Activated naive CD8-positive, alpha-beta T cell (primary cell): ENCODE measurements at regions not wholly inside any gene's neighbourhood (a gene's known extent, or its start where the extent isn't known, plus 50 kb on each side); places are given as distances from the start of the nearest gene placed in this dataset.
"Not testable (repeated sequence)": the region's sequence is repeated elsewhere in the genome, so short reads cannot be mapped to it uniquely, and the experiment has no call there.

Source experiments
- H3K27ac Mint-ChIP-seq: one replicate; pipeline ENCODE4 v1.8.0; 2021; ENCODE audit warnings: mixed read lengths
- H3K27me3 Mint-ChIP-seq: one replicate; pipeline ENCODE4 v1.8.0; 2021; ENCODE audit warnings: mixed read lengths
- H3K36me3 Mint-ChIP-seq: one replicate; pipeline ENCODE4 v1.8.0; 2021; ENCODE audit warnings: mixed read lengths
- H3K4me1 Mint-ChIP-seq: one replicate; pipeline ENCODE4 v1.8.0; 2021; ENCODE audit warnings: low read depth, mixed read lengths
- H3K4me3 Mint-ChIP-seq: one replicate; pipeline ENCODE4 v1.8.0; 2021; ENCODE audit warnings: mild to moderate bottlenecking, mixed read lengths
- H3K9me3 Mint-ChIP-seq: one replicate; pipeline ENCODE4 v1.8.0; 2021; ENCODE audit warnings: low read depth, mixed read lengths

- not testable (repeated sequence) for H3K9me3 Mint-ChIP-seq, H3K27ac Mint-ChIP-seq, H3K27me3 Mint-ChIP-seq, H3K4me3 Mint-ChIP-seq, H3K4me1 Mint-ChIP-seq, H3K36me3 Mint-ChIP-seq
Measured at GRCh38 chr3:182425926-182426718, 367.2 kb upstream of the ATP11B start.

GRCh38 chr3:182431972-182432371 lies 361.3 kb upstream of the ATP11B start:
- not testable (repeated sequence) for H3K36me3 Mint-ChIP-seq, H3K27me3 Mint-ChIP-seq

GRCh38 chr3:182435860-182436259 lies 357.4 kb upstream of the ATP11B start:
- Mint-ChIP-seq H3K27ac (no peak overlapping the region), H3K4me1 (no peaks in the 10 kb centered on the region), H3K27me3 (no peaks in the 10 kb centered on the region), H3K9me3 (no peaks in the 10 kb centered on the region), H3K4me3 (no peak overlapping the region), H3K36me3 (no peaks in the 10 kb centered on the region)

More at GRCh38 chr3:182431972-182432371, 361.3 kb upstream of the ATP11B start:
- H3K4me1 Mint-ChIP-seq, H3K4me3 Mint-ChIP-seq, H3K27ac Mint-ChIP-seq, H3K9me3 Mint-ChIP-seq: not testable (repeated sequence)

- Mint-ChIP-seq H3K9me3 (no peaks in the 10 kb centered on the region), H3K4me3 (no peak overlapping the region), H3K27me3 (no peaks in the 10 kb centered on the region), H3K4me1 (no peaks in the 10 kb centered on the region), H3K27ac (no peak overlapping the region), H3K36me3 (no peaks in the 10 kb centered on the region)
Measured at GRCh38 chr3:182436547-182436946, 356.8 kb upstream of the ATP11B start.

GRCh38 chr3:182438398-182438797 lies 354.9 kb upstream of the ATP11B start:
- Mint-ChIP-seq H3K27me3 (no peaks in the 10 kb centered on the region), H3K9me3 (no peaks in the 10 kb centered on the region), H3K36me3 (no peaks in the 10 kb centered on the region), H3K4me1 (no peaks in the 10 kb centered on the region), H3K4me3 (no peak overlapping the region), H3K27ac (no peak overlapping the region)

GRCh38 chr3:182440101-182440500 lies 353.2 kb upstream of the ATP11B start:
- Mint-ChIP-seq H3K27ac (no peak overlapping the region), H3K4me3 (no peak overlapping the region), H3K4me1 (no peaks in the 10 kb centered on the region), H3K27me3 (no peaks in the 10 kb centered on the region), H3K36me3 (no peaks in the 10 kb centered on the region), H3K9me3 (no peaks in the 10 kb centered on the region)

- no peaks in the 10 kb centered on the region for H3K36me3 Mint-ChIP-seq
- H3K4me1 Mint-ChIP-seq = no peaks in the 10 kb centered on the region
- peaks cover 1% of the 10 kb centered on the region for H3K27me3 Mint-ChIP-seq
- no peak overlapping the region for H3K27ac Mint-ChIP-seq
- no peaks in the 10 kb centered on the region for H3K9me3 Mint-ChIP-seq
- no peak overlapping the region for H3K4me3 Mint-ChIP-seq
Measured at GRCh38 chr3:182445576-182445975, 347.7 kb upstream of the ATP11B start.

GRCh38 chr3:182450942-182451787 lies 342.1 kb upstream of the ATP11B start:
- H3K4me3 Mint-ChIP-seq = no peak overlapping the region
- H3K4me1 Mint-ChIP-seq = no peaks in the 10 kb centered on the region
- peaks cover under 1% of the 10 kb centered on the region for H3K27me3 Mint-ChIP-seq
- H3K9me3 Mint-ChIP-seq = peaks cover 7% of the 10 kb centered on the region
- no peak overlapping the region for H3K27ac Mint-ChIP-seq
- no peaks in the 10 kb centered on the region for H3K36me3 Mint-ChIP-seq

GRCh38 chr3:182451871-182452270 lies 341.4 kb upstream of the ATP11B start:
- Mint-ChIP-seq H3K9me3 (peaks cover 7% of the 10 kb centered on the region), H3K36me3 (no peaks in the 10 kb centered on the region), H3K4me1 (no peaks in the 10 kb centered on the region), H3K27ac (no peak overlapping the region), H3K27me3 (no peaks in the 10 kb centered on the region), H3K4me3 (no peak overlapping the region)

GRCh38 chr3:182455011-182455410 lies 338.3 kb upstream of the ATP11B start:
- Mint-ChIP-seq H3K36me3 (no peaks in the 10 kb centered on the region), H3K4me1 (no peaks in the 10 kb centered on the region), H3K27ac (no peak overlapping the region)

GRCh38 chr3:182460303-182460702 lies 333.0 kb upstream of the ATP11B start:
- no peak overlapping the region for H3K4me3 Mint-ChIP-seq
- no peaks in the 10 kb centered on the region for H3K36me3 Mint-ChIP-seq

More at GRCh38 chr3:182455011-182455410, 338.3 kb upstream of the ATP11B start:
- no peaks in the 10 kb centered on the region for H3K27me3 Mint-ChIP-seq
- H3K9me3 Mint-ChIP-seq = peaks cover 7% of the 10 kb centered on the region
- no peak overlapping the region for H3K4me3 Mint-ChIP-seq

GRCh38 chr3:182462152-182462551 lies 331.2 kb upstream of the ATP11B start:
- Mint-ChIP-seq H3K27ac (no peak overlapping the region), H3K4me3 (no peak overlapping the region), H3K27me3 (no peaks in the 10 kb centered on the region), H3K36me3 (no peaks in the 10 kb centered on the region), H3K4me1 (no peaks in the 10 kb centered on the region), H3K9me3 (no peaks in the 10 kb centered on the region)

More at GRCh38 chr3:182460303-182460702, 333.0 kb upstream of the ATP11B start:
- Mint-ChIP-seq H3K27ac (no peak overlapping the region), H3K27me3 (no peaks in the 10 kb centered on the region), H3K4me1 (no peaks in the 10 kb centered on the region), H3K9me3 (no peaks in the 10 kb centered on the region)

- H3K36me3 Mint-ChIP-seq = no peaks in the 10 kb centered on the region
- H3K9me3 Mint-ChIP-seq = no peaks in the 10 kb centered on the region
- no peak overlapping the region for H3K27ac Mint-ChIP-seq
- no peak overlapping the region for H3K4me3 Mint-ChIP-seq
- H3K27me3 Mint-ChIP-seq = no peaks in the 10 kb centered on the region
- no peaks in the 10 kb centered on the region for H3K4me1 Mint-ChIP-seq
Measured at GRCh38 chr3:182464513-182465145, 328.7 kb upstream of the ATP11B start.

- Mint-ChIP-seq H3K9me3 (no peaks in the 10 kb centered on the region), H3K27me3 (no peaks in the 10 kb centered on the region), H3K4me3 (no peak overlapping the region), H3K4me1 (no peaks in the 10 kb centered on the region), H3K27ac (no peak overlapping the region), H3K36me3 (no peaks in the 10 kb centered on the region)
Measured at GRCh38 chr3:182465301-182466185, 327.8 kb upstream of the ATP11B start.
